ENCODE measurements at regions not wholly inside any gene's neighbourhood (a gene's known extent, or its start where the extent isn't known, plus 50 kb on each side); places are given as distances from the start of the nearest gene placed in this dataset.

DNA sequence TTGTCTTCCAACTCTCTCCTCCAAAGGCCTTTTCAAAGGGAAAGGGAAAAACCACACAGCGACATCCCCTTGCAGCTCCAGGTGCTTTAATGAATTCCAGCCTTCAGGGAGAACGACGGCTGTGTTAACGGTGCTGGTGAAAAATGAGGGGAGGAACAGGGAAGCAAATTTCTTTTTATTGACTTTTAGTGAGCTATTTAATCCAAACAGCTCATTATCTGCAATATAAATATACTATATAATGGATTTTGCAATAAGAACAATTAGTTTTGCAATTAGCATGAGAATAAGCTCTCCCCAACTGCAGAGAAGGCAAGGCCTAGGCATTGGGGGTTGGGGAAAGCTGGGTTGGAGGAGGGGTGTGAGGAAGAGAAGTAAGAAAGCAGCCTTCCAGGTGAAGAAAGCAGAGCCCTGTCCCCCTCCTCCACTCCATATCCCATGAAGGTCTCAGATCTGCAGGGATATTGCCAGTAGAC lies 159.0 kb upstream of the ZC3H12A start:
- in situ Hi-C loops (cut with HindIII; ENCODE audit: low pct_unique_long_range_greater_than_20kb, low sequenced_read_pairs), result no loop called here

DNA sequence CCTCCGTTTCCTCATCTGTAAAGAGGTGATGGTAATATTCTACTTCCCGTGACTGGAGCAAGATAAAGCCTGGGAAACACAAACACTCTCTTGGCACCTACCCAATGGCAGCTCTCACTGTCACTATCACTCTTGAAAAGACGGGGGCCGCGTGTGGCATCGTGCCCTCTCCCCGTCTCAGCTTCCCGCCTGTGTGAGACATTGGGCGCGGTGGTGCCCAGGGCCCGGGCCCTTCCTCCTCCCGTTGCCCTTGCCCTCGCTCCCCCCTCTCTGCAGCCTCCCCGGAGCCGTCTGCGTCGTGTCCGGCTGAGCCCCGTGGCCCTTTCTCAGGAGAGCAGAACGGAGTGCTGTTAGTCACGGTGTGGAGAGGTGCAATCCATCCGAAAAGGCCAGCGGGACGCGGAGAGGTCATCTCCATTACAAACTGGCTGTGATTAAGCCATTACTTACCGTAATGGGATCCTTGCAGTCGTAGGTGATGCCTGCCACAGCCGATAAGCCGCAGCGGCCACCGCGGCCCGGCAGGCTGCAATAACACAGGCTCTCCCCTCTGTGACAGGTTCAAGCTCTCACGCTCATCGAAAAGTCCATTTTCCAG lies 156.4 kb upstream of the ZC3H12A start:
- in situ Hi-C loops (cut with HindIII; ENCODE audit: low pct_unique_long_range_greater_than_20kb, low sequenced_read_pairs), result no loop called here
- DNase-seq (ENCODE audit: low read depth, low spot score), result no peak

More for the DNA sequence above, 159.0 kb upstream of the ZC3H12A start:
- DNase-seq (ENCODE audit: low read depth, low spot score), result no peak

DNA sequence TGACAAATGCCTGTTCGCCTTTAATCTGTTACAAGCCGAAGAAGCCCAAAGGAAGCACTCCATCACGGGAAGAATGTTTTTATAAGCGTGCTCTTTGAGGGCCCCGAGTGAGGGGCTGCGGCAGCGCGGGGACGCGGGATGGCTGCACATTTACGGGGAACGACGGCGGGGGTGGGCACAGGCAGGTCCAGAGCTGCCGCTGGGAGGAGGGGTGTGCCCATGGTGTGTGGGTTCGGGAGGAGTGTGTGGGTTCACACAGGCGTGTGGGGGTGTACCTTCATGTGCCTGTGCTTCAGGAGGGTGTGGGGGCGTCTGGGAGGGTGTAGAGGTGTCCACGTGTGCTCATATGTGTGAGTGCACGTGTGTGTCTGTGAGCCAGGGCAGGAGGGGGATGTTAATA lies 155.9 kb upstream of the ZC3H12A start:
- in situ Hi-C loops (cut with HindIII; ENCODE audit: low pct_unique_long_range_greater_than_20kb, low sequenced_read_pairs), result no loop called here
- no peak for DNase-seq (ENCODE audit: low read depth, low spot score)

DNA sequence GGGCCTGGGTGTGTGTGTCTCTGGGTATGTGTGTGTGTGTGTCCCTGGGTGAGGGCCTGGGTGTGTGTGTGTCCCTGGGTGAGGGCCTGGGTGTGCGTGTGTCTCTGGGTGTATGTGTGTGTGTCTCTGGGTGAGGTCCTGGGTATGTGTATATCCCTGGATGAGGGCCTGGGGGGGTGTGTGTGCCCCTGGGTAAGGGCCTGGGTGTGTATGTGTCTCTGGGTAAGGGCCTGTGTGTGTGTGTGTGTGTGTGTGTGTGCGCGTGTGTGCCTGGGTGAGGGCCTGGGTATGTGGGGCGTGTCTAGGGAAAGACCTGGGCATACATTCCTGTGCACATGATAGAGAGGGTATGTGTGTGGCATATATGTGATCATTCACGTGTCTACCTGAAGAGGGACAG lies 155.1 kb upstream of the ZC3H12A start:
- in situ Hi-C loops (cut with HindIII; ENCODE audit: low pct_unique_long_range_greater_than_20kb, low sequenced_read_pairs), result no loop called here
- DNase-seq (ENCODE audit: low read depth, low spot score), result no peak

DNA sequence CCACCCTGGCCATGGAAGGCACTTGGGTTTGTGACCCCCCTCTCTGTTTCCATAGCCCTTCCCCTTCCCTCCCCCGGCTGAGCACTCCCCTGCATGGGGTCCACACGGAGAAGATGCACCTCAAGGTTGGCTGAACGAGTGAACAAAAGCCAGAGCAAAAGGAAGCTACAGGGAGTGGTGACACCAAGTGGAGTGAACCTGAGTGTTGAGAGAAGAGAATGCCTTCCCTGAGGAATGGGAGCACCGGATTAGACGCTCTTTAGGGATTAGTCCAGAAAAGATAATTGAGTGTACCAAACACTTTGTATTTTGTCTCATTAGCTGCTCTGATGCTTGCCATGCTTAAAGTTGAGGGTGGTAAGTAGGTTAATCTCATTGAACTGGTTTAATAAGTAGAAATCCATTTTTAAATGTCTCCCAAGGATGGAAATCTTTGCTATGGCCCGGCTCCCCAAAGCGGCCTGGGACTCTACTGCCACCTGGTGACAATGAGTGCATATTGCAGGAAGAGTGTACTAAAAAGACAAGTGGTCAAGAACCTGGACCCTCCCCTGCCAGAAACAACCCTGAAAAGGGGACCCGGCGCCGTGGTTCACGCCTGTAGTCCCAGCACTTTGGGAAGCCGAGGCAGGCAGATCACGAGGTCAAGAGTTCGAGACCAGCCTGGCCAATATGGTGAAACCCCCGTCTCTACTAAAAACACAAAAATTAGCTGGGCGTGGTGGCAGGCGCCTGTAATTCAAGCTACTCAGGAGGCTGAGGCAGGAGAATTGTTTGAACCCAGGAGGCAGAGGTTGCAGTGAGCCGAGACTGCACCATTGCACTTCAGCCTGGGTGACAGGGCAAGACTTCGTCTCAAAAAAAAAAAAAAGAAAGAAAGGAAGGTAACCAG lies 150.6 kb upstream of the ZC3H12A start:
- peak; percentile 59 for DNase-seq (ENCODE audit: low read depth, low spot score)
- in situ Hi-C loops (cut with HindIII; ENCODE audit: low pct_unique_long_range_greater_than_20kb, low sequenced_read_pairs), result no loop called here

DNA sequence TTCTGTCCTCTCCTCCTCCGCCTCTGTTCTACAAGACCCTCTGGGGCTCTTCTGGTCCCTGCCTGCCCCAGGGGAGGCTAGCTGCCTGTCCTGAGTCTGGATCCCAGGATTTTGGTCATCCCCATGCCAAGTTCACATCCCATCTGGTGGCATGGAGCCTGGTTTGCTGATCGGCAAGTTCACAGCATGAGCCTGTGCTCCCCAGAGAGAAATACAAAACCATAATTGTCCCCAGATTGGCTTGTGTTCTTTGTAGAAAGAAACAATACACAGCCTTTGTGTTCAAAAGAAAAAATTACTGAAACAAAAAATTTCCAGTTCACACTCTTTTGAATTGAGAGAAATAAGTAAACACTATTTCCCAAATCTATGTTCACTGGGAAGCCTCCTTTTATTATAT lies 149.4 kb upstream of the ZC3H12A start:
- in situ Hi-C loops (cut with HindIII; ENCODE audit: low pct_unique_long_range_greater_than_20kb, low sequenced_read_pairs), result no loop called here
- DNase-seq (ENCODE audit: low read depth, low spot score), result peak; percentile 5

DNA sequence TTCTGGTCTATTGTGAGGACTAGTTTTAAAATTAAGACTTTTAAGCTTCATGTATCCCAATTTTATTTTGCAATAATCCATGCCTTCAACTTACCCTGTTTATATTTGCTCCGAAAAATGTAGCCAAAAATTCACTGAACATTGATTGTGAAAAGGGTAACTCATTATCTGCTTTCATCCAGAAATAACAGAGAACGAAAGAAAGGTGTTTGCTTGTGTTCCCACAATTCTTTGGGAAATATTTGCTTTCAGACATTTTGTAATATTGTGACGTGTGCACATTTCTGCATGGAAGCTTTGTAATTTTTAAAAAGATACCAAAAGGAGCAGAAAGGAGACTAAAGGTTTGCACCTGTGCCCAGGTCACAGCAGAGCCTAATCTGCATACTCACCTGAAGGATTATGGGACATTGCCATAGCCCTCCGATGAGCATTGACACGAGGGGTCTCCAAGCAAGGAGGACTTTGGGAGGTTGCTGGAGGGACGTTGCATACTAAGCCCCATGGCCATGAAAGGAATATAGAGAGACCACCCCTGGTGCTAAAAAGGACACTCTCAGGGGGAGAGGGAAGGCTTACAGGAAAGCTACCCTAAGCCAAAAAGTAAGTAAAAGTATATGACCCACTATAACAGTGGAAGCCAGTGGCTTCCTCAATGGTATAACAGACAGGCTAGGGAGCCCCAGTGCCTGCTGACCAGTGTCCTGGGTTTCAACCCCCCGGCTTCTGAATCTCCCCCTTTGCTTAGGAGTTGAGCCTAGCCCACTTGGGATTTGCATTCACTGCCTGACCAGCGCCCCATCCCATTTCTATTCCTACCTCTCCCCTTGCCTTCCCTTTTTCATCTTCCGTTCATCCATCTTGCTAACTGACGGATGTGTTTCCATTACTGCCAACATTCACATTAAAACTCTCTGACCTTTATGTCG lies 148.6 kb upstream of the ZC3H12A start:
- DNase-seq (ENCODE audit: low read depth, low spot score), result no peak
- in situ Hi-C loops (cut with HindIII; ENCODE audit: low pct_unique_long_range_greater_than_20kb, low sequenced_read_pairs), result no loop called here

DNA sequence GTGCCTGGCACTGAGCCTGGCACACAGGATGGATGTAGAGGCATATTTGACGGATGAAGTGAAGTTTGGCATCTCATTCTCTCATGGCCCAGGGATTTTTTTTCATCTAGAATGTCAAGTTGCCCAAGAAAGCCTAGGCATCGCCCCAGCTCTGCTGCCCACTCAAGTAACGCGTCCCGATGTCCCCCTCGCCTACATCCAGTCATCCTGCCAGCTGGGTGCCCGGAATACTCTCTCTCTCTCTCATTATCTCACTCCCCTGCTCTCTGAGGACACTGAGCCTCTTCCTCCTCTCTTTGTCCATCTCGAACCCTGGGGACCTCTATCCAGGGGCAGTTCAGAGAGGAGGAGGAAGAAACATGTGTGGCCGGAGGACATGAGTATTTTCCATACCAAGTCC lies 142.3 kb upstream of the ZC3H12A start:
- in situ Hi-C loops (cut with HindIII; ENCODE audit: low pct_unique_long_range_greater_than_20kb, low sequenced_read_pairs), result no loop called here
- DNase-seq (ENCODE audit: low read depth, low spot score), result no peak

DNA sequence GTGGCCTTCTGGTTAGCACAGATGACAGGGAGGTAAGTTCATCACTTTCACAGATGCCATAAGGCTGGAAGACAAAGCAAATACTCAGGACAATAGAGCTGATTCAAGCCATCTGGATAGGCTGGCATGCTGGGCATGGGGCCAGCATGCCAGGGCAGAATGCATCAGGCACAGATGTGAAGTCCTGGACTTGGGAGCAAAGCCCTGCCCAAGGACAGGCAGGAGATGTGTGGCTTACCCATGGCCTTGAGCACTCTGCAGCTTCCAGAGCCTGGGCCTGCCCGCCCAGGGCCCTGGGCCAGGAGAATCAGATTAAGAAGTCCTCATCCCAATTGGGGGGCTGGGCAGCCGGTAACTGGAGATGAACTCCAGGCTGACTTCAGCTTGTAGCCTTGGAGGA lies 135.7 kb upstream of the ZC3H12A start:
- in situ Hi-C loops (cut with HindIII; ENCODE audit: low pct_unique_long_range_greater_than_20kb, low sequenced_read_pairs), result no loop called here

DNA sequence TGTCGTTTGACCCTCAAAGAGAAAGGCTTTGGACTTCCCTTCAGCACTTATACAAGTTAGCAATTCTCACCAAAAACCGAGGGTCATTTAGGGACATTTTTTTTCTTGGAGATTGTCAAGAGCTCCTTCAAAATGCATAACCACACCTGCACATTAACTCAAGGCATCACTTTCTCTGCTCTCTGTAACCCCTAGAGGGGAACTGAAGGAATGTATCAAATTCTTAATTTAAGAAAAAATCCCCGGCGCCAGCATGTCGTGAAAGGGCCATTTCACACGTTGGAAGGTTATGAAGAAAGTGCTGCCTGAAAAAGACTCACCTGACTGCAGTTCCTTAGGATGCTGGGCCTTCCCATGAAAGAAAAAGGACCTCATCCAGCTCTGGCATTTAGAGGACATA lies 131.6 kb upstream of the ZC3H12A start:
- DNase-seq (ENCODE audit: low read depth, low spot score), result no peak
- in situ Hi-C loops (cut with HindIII; ENCODE audit: low pct_unique_long_range_greater_than_20kb, low sequenced_read_pairs), result no loop called here

More for the DNA sequence above, 135.7 kb upstream of the ZC3H12A start:
- no peak for DNase-seq (ENCODE audit: low read depth, low spot score)

DNA sequence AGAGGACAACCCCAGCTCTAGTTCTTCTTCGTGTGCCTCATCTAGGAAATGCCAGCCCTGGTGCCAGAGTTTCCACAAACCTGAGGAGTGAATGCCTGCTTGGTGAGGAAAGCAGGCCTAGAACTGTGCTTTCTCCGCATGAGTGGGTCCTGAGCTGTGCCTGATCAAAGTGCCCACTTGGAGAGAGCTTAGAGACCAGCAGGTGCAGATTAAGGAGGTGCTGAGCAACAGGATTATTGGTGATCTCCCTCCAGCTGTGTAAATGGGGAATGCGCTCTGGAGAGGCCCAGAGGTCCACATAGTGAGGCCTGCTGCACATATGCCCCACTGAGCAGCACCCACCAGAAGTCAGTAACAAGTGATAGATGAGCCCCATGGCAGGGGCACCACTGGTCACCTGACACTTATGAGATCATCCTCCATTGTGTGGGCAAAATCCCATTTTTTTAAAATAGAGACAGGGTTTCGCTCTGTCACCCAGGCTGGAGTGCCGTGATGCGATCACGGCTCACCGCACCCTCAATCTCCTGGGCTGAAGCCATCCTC lies 127.2 kb upstream of the ZC3H12A start:
- DNase-seq (ENCODE audit: low read depth, low spot score), result no peak
- in situ Hi-C loops (cut with HindIII; ENCODE audit: low pct_unique_long_range_greater_than_20kb, low sequenced_read_pairs), result no loop called here

DNA sequence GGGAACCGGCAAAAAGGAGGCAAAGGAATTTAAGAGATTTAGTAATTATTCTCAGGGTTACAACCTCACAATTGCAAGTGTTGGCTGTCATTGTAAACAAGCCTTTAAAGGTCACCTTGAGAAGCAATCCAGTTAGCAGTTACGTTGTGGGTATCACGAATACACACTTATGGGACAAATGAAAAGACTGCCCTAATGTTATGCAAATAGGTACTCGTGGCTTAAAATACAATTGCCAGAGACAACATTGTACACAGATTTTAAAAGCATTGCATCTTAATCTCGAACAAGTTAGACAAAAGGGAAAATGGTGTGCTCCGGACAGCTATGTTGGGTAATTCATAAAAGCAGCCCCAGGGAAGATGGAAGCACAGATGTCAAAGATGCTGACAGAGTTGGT lies 120.5 kb upstream of the ZC3H12A start:
- no peak for DNase-seq (ENCODE audit: low read depth, low spot score)
- in situ Hi-C loops (cut with HindIII; ENCODE audit: low pct_unique_long_range_greater_than_20kb, low sequenced_read_pairs), result no loop called here

DNA sequence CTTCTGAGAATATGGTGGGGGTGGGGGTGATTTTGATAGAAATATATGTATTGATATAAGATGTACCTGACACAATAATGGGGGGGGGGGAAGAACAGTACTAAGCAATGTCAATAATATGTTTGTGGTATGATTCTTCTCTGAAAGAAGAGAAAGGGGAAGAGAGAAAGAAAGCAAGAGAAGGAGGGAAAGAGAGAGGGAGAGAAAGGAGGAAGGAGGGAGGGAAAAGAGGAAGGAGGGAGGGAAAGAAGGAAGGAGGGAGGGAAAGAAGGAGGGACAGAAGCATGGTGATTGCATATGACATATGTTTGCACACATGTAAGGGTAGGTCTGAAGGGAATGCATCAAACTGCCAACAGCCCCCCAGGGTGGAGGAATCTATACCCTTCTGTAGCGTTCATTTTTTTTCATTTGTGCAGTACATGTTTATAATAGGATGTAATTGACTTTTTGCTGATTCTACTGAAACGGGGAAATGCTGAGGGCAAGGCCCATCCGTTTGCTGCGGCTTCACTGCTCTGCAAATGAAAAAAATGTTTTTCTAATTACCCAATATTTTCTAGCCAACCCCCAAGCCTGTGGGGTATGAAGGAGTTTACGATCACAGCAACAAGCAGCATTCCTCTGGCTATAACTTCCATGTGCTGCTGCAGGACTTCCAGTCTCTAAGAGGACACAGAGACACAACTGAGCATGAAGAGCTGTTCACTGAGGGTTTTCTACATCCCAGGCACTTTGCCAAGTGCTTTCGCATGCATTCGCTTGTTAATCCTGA lies 119.3 kb upstream of the ZC3H12A start:
- in situ Hi-C loops (cut with HindIII; ENCODE audit: low pct_unique_long_range_greater_than_20kb, low sequenced_read_pairs), result no loop called here
- no peak for DNase-seq (ENCODE audit: low read depth, low spot score)

DNA sequence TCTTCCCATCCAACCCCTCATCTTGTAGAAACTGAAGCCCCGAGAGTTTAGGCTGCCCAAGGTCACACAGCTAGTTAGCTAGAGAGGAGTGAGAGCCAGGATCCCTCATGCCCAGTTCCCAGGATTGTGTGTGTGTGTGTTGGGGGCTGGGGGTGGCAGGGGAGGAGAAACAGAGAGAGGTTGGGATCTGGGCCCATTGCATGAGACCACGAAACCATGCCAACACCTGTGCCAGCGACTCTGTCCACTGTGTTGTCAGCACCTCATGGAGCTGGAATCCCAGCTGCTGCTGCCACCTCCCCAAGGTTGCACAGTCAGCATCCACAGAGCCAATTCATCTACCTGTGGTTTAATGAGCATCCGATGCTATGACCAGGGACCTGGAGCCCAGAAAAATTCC lies 115.4 kb upstream of the ZC3H12A start:
- in situ Hi-C loops (cut with HindIII; ENCODE audit: low pct_unique_long_range_greater_than_20kb, low sequenced_read_pairs), result no loop called here
- no peak for DNase-seq (ENCODE audit: low read depth, low spot score)

DNA sequence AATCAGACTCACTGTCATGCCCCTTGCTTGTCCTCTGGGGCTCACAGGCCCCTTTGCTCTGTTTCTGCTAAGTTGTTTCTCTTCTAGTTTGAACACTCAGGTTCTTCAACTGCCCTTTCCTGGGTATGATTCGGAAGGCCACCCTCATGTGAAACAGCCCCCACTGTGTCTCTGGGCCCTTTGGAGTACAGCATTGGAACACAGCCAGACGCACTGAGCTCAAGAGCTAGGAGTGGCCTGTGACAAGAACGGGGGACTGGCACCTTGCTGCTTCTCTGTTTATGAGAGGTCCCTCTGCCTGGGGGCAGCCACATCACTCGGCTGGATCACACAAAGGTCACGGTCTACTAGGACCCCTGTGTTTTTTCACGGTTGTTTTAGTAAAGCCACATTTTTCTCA lies 114.4 kb upstream of the ZC3H12A start:
- in situ Hi-C loops (cut with HindIII; ENCODE audit: low pct_unique_long_range_greater_than_20kb, low sequenced_read_pairs), result no loop called here
- DNase-seq (ENCODE audit: low read depth, low spot score), result no peak

DNA sequence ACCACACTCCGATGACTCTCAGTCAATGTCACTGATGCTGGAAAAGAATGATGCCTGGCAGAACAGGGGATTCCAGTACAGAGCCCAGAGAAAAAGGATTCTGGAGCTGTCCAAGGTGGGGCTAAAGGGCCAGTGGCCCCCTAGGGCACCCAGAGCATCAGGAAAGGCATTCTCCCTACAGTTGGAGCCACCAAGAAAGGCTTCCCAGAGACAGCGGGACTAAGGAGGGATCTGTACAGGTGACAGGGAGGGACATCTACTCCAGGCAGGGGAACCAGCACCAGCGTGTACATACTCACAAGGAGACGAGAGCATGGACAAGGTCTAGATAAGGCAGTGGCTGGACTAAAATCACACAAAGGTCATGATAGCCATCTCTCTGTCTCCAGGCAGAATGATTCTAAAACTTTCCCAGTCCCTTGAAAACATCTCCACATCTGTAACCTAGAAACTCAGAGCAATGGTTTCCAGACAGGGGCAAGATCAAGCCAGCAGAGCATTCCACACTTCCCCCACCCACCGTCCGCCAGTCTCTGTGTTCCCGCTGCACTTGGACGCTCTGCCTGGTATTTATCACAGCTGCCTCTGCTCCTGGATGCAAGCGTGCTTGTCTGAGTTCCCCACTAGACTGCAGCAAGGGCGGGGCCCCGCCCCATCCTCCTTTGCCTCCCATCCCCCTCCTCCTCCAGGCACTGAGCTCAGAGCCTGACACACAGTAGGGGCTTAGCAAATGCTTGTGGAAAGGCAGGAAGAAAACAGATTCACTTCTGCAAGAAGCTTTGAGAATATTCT lies 111.6 kb upstream of the ZC3H12A start:
- in situ Hi-C loops (cut with HindIII; ENCODE audit: low pct_unique_long_range_greater_than_20kb, low sequenced_read_pairs), result no loop called here

More for the DNA sequence above, 111.6 kb upstream of the ZC3H12A start:
- no peak for DNase-seq (ENCODE audit: low read depth, low spot score)

Data from SK-MEL-5 (cell line).